Mesenchymal stem cell (in vitro differentiated cells and primary cell): ENCODE measurements at regions not wholly inside any gene's neighbourhood (a gene's known extent, or its start where the extent isn't known, plus 50 kb on each side); places are given as distances from the start of the nearest gene placed in this dataset.

Source experiments
- DNase-seq: peaks from one replicate; pipeline ENCODE4 v3.0.0-alpha.2; 2013
- H2AFZ ChIP-seq: one replicate; pipeline ENCODE4 v1.6.1; 2013; ENCODE audit warnings: low read depth, mild to moderate bottlenecking, control low read depth, inconsistent platforms, low read length, moderate library complexity
- H2AK5ac ChIP-seq: 2 replicates; pipeline ENCODE4 v1.6.1; 2013; ENCODE audit warnings: low read length, moderate library complexity, mild to moderate bottlenecking, inconsistent platforms; ENCODE audit not compliant: severe bottlenecking
- H2BK120ac ChIP-seq: one replicate; pipeline ENCODE4 v1.6.1; 2013; ENCODE audit warnings: low read depth, mild to moderate bottlenecking, inconsistent platforms, low read length, moderate library complexity
- H2BK12ac ChIP-seq, 2 experiments: one replicate each; pipeline ENCODE4 v1.6.1; 2013; ENCODE audit warnings: inconsistent platforms in 2 of 2, low read length in 2 of 2, mild to moderate bottlenecking in 2 of 2, moderate library complexity in 2 of 2, control low read depth in 1 of 2
- H2BK15ac ChIP-seq: one replicate; pipeline ENCODE4 v1.6.1; 2013; ENCODE audit warnings: mild to moderate bottlenecking, low read depth, inconsistent platforms; ENCODE audit not compliant: poor library complexity, severe bottlenecking
- H2BK5ac ChIP-seq: 2 replicates; pipeline ENCODE4 v1.6.1; 2013; ENCODE audit warnings: low read depth, mild to moderate bottlenecking, low read length, control low read depth, inconsistent platforms; ENCODE audit not compliant: poor library complexity, severe bottlenecking
- H3K14ac ChIP-seq, 2 experiments: one replicate each; pipeline ENCODE4 v1.6.1; 2013; ENCODE audit warnings: inconsistent platforms in 2 of 2, low read length in 2 of 2, control low read depth in 1 of 2, mild to moderate bottlenecking in 1 of 2, moderate library complexity in 1 of 2
- H3K18ac ChIP-seq, 2 experiments: one replicate each; pipeline ENCODE4 v1.6.1; 2013; ENCODE audit warnings: inconsistent platforms in 2 of 2, low read length in 2 of 2, control low read depth in 1 of 2, low read depth in 1 of 2, mild to moderate bottlenecking in 1 of 2
- H3K23ac ChIP-seq, 2 experiments: one replicate each; pipeline ENCODE4 v1.6.1; 2013; ENCODE audit warnings: inconsistent platforms in 2 of 2, low read length in 2 of 2, mild to moderate bottlenecking in 2 of 2, moderate library complexity in 2 of 2, control low read depth in 1 of 2
- H3K27ac ChIP-seq: 2 replicates; pipeline ENCODE4 v1.5.1; 2013; ENCODE audit warnings: mild to moderate bottlenecking, moderate library complexity, low read length, control low read depth, inconsistent platforms; ENCODE audit not compliant: poor library complexity, severe bottlenecking
- H3K27me3 ChIP-seq, 2 experiments: 2 replicates each; pipeline versions ENCODE4 v1.6.1 to v1.7.0; 2013; ENCODE audit warnings: low read length in 2 of 2, mild to moderate bottlenecking in 2 of 2, moderate library complexity in 2 of 2, control low read depth in 1 of 2, inconsistent platforms in 1 of 2; ENCODE audit not compliant: control insufficient read depth in 1 of 2, insufficient read depth in 1 of 2
- H3K36me3 ChIP-seq, 2 experiments: 2 replicates each; pipeline versions ENCODE4 v1.6.1 to v1.7.0; 2013; ENCODE audit warnings: low read length in 2 of 2, control low read depth in 1 of 2, inconsistent platforms in 1 of 2, low read depth in 1 of 2, mild to moderate bottlenecking in 1 of 2; ENCODE audit not compliant: insufficient read depth in 2 of 2, control insufficient read depth in 1 of 2
- H3K4ac ChIP-seq, 2 experiments: one replicate each; pipeline ENCODE4 v1.6.1; 2013; ENCODE audit warnings: inconsistent platforms in 2 of 2, low read length in 2 of 2, mild to moderate bottlenecking in 2 of 2, moderate library complexity in 2 of 2, control low read depth in 1 of 2, low read depth in 1 of 2
- H3K4me1 ChIP-seq: 2 replicates; pipeline ENCODE4 v1.6.1; 2013; ENCODE audit warnings: low read depth, low read length, control low read depth; ENCODE audit not compliant: control insufficient read depth, insufficient read depth
- H3K4me2 ChIP-seq: 2 replicates; pipeline ENCODE4 v1.6.1; 2013; ENCODE audit warnings: low read length, mild to moderate bottlenecking, inconsistent platforms; ENCODE audit not compliant: poor library complexity, severe bottlenecking
- H3K4me3 ChIP-seq, 2 experiments: 2 replicates each; pipeline versions ENCODE4 v1.5.1 to v1.7.0; 2013; ENCODE audit warnings: low read length in 2 of 2, mild to moderate bottlenecking in 2 of 2, control low read depth in 1 of 2, low read depth in 1 of 2; ENCODE audit not compliant: insufficient read depth in 1 of 2
- H3K79me1 ChIP-seq: replicated peaks from 2 replicates; pipeline ENCODE4 v1.6.1; 2013; ENCODE audit warnings: mild to moderate bottlenecking, control low read depth, low read length, inconsistent platforms; ENCODE audit not compliant: poor library complexity, severe bottlenecking
- H3K9ac ChIP-seq: 2 replicates; pipeline ENCODE4 v1.7.0; 2013; ENCODE audit warnings: mild to moderate bottlenecking, low read length, moderate library complexity
- H3K9me3 ChIP-seq: 2 replicates; pipeline ENCODE4 v1.7.0; 2013; ENCODE audit warnings: mild to moderate bottlenecking, low read length; ENCODE audit not compliant: control insufficient read depth
- H4K8ac ChIP-seq: one replicate; pipeline ENCODE4 v1.6.1; 2013; ENCODE audit warnings: inconsistent platforms, mild to moderate bottlenecking, low read length, moderate library complexity
- H4K91ac ChIP-seq: one replicate; pipeline ENCODE4 v1.6.1; 2013; ENCODE audit warnings: mild to moderate bottlenecking, low read length, inconsistent platforms
- WGBS: methylation state at CpG from one replicate; pipeline ENCODE4 v1.1.7; 2013; ENCODE audit warnings: mixed read lengths; 5-methylcytosine and 5-hydroxymethylcytosine counted together

- Histone ChIP-seq H3K4ac (no peak overlapping the region), H3K9me3 (peaks cover 5% of the 10 kb centered on the region), H3K9ac (no peak overlapping the region), H3K36me3 (no peaks in the 10 kb centered on the region), H2BK120ac (no peak overlapping the region), H3K14ac (no peak overlapping the region), H2BK15ac (no peak overlapping the region), H3K4me2 (no peak overlapping the region), H3K79me1 (no peaks in the 10 kb centered on the region), H3K4me1 (no peaks in the 10 kb centered on the region), H2BK12ac (no peak overlapping the region), H2AFZ (no peak overlapping the region), H3K27ac (no peak overlapping the region), H4K91ac (no peak overlapping the region), H2AK5ac (no peak overlapping the region), H2BK5ac (no peak overlapping the region), H3K18ac (no peak overlapping the region), H3K27me3 (no peaks in the 10 kb centered on the region), H4K8ac (no peak overlapping the region), H3K4me3 (no peak overlapping the region), H3K23ac (no peak overlapping the region)
- WGBS: 79% methylated on average over 3 of the region's 4 CpGs
- no peak for DNase-seq
Observed at GRCh38 chr12:82223426-82223825, 134.8 kb downstream of the CCDC59 start.

GRCh38 chr12:82216475-82216874 is 141.7 kb downstream of the CCDC59 start:
- no peak overlapping the region for H3K23ac ChIP-seq
- no peak for DNase-seq
- H3K4me1 ChIP-seq: no peaks in the 10 kb centered on the region
- H2BK15ac ChIP-seq: no peak overlapping the region
- H3K18ac ChIP-seq: no peak overlapping the region
- H3K9me3 ChIP-seq: peaks cover 26% of the 10 kb centered on the region
- H2BK5ac ChIP-seq: no peak overlapping the region
- H3K79me1 ChIP-seq: no peaks in the 10 kb centered on the region
- no peak overlapping the region for H3K27ac ChIP-seq
- H4K8ac ChIP-seq: no peak overlapping the region
- no peak overlapping the region for H2BK12ac ChIP-seq
- H2BK120ac ChIP-seq: no peak overlapping the region
- no peak overlapping the region for H2AFZ ChIP-seq
- no peaks in the 10 kb centered on the region for H3K36me3 ChIP-seq
- H3K4me3 ChIP-seq: no peak overlapping the region
- no peak overlapping the region for H4K91ac ChIP-seq
- H2AK5ac ChIP-seq: no peak overlapping the region
- H3K4me2 ChIP-seq: no peak overlapping the region
- no peak overlapping the region for H3K14ac ChIP-seq
- H3K9ac ChIP-seq: no peak overlapping the region
- H3K27me3 ChIP-seq: no peaks in the 10 kb centered on the region
- no peak overlapping the region for H3K4ac ChIP-seq
- WGBS: 73% methylated on average over 6 of the region's 6 CpGs

- Histone ChIP-seq H2AK5ac (no peak overlapping the region), H3K4me2 (no peak overlapping the region), H3K4me1 (no peaks in the 10 kb centered on the region), H3K14ac (no peak overlapping the region), H3K27me3 (no peaks in the 10 kb centered on the region), H3K23ac (no peak overlapping the region), H2AFZ (no peak overlapping the region), H2BK5ac (no peak overlapping the region), H2BK15ac (no peak overlapping the region), H3K9me3 (peaks cover 34% of the 10 kb centered on the region), H3K9ac (no peak overlapping the region), H4K91ac (no peak overlapping the region), H3K18ac (no peak overlapping the region), H3K79me1 (no peaks in the 10 kb centered on the region), H3K27ac (no peak overlapping the region), H2BK120ac (no peak overlapping the region), H4K8ac (no peak overlapping the region), H2BK12ac (no peak overlapping the region), H3K36me3 (no peaks in the 10 kb centered on the region), H3K4me3 (no peak overlapping the region), H3K4ac (no peak overlapping the region)
- DNase-seq: no peak
- no CpG with 5 or more reads among the region's 2 CpGs for WGBS
Observed at GRCh38 chr12:82213761-82214160, 144.4 kb downstream of the CCDC59 start.

GRCh38 chr12:82210882-82211281 is 147.3 kb downstream of the CCDC59 start:
- H2BK12ac ChIP-seq: no peak overlapping the region
- no peak overlapping the region for H4K8ac ChIP-seq
- no peaks in the 10 kb centered on the region for H3K27me3 ChIP-seq
- H3K14ac ChIP-seq: no peak overlapping the region
- 86% methylated on average over 1 of the region's 1 CpG for WGBS
- peak overlapping the region; percentile 50 for H4K91ac ChIP-seq
- no peak overlapping the region for H3K4me2 ChIP-seq
- no peak overlapping the region for H3K23ac ChIP-seq
- no peaks in the 10 kb centered on the region for H3K36me3 ChIP-seq
- H3K79me1 ChIP-seq: no peaks in the 10 kb centered on the region
- DNase-seq: no peak
- no peak overlapping the region for H3K27ac ChIP-seq
- no peak overlapping the region for H2BK15ac ChIP-seq
- H3K4me1 ChIP-seq: no peaks in the 10 kb centered on the region
- no peak overlapping the region for H2AFZ ChIP-seq
- no peak overlapping the region for H3K4ac ChIP-seq
- H3K9me3 ChIP-seq: peaks cover 31% of the 10 kb centered on the region
- H2BK120ac ChIP-seq: no peak overlapping the region
- H2BK5ac ChIP-seq: no peak overlapping the region
- no peak overlapping the region for H3K18ac ChIP-seq
- H2AK5ac ChIP-seq: no peak overlapping the region
- H3K4me3 ChIP-seq: no peak overlapping the region
- H3K9ac ChIP-seq: no peak overlapping the region
